NCI-H2029 treated with DMSO at 0.1 percent for 48 hours (cell line): ENCODE measurements at regions not wholly inside any gene's neighbourhood (a gene's known extent, or its start where the extent isn't known, plus 50 kb on each side); places are given as distances from the start of the nearest gene placed in this dataset.

Experiments used
- DNase-seq: peaks from one replicate; lab custom pipeline; 2025; lab: John Stamatoyannopoulos, UW

DNA sequence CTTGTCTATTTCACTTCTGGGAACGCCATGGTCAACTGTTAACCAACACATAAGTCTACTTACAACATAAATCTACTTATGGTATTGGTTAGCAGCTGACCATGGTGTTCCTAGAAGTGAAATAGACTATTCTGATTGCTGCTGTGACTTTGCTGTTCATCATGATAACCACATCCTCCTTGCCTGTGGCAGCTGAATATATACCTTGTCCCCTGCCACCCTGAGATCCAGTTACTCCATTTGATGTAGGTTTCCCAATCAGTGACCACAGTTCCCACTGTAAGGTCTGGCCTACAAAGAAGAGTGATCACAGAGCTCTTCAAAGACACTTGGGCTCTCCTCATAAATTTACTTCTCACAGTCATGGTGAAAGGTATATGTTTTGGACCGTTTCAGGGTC is 66.8 kb upstream of the ALDH1A3 start:
- no peak for DNase-seq

DNA sequence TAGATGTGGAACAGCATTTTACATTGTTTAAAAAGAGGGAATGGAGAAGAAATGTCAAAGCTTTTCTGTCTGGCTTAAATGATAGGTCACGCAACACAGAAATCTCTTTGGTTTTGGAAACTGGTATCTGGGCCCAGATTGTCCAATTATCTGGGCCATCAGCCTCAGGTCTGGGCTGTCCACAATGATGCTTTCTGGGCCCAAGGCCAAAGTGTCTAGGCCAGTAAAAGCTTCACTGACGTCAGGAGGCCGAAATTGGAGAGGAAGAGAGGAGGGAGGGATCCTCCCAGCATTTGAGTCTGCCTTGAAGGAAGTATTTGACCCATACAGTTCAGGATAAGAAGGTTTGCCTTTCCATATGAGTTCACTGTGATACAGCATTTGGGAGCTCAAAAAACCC is 60.7 kb upstream of the ALDH1A3 start:
- DNase-seq, result no peak

DNA sequence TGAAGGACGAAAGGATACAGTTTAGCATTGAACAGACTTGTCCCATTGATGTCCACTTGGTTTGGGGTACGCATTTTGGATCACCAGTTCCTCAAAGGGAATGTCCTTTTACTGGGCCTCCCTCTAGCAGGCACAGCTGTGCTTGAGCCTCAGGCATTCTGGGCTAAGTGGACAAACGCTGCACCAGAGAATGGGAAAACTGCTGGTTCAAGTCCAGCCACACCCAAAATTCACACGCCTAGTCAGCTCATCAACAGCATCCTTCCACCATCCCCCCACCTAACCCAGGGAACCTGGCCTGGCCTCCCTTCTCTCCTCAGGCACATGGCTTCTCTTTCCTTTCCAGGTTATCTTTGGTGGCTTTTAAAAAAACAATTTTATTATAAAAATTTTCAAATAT is 59.1 kb upstream of the ALDH1A3 start:
- no peak for DNase-seq

DNA sequence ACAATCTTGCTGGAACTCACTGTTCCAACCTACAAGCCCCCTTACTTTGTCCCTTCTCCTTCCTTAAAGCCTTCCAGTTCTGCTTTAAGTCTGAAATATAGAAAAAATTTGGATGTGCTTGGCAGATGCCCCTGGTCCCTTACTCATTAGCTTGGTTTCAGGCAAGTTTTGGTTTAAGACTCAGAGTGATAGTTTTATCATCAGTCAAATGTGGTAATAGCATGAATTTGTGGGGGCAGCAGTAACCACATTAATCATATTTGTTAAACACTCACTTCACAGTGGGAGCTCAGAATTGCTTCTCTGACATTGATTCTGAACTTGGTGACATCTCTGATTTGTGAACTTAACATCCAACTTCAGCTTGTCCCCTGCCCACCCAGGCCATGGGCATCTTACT is 58.3 kb upstream of the ALDH1A3 start:
- DNase-seq, result no peak

DNA sequence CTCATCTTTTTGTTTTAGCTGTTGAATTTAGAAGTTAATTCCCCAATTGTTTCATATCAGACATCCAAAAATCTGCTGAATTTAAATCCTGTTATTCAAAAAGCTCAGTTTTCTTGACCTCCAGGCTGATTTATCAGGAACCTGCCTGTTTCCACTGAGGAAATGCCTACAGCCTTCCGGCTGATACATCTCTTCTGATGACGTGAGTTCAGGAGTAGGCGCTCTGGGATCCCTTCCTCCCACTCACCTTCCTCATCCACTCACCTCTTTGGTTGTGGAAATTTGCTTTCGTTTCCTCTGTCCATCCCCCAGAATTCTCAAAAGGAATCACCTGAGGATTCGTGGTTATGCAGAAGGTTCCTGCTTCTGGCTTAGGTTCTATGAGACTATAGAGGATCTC is 55.4 kb upstream of the ALDH1A3 start:
- DNase-seq, result no peak

DNA sequence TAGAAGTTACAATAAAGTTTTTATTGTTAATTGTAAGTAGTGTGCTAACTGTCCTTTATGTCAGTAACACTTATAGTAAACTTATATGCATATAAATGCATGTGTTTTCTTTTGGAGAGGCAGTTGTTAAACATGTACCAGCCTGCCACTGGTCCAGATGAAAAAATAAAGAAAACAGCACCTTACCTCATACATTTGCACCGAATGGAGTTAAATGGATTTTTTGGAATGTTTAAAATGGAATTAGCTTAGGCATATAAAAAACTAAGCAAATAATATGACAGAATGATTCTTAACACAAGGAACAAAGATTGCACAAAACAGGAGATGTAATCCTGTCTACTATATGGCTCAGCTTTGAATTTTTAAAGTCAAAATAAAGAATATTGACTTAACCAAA is 50.2 kb upstream of the ALDH1A3 start:
- DNase-seq, result no peak
